Fibroblast of lung (primary cell): ENCODE measurements at regions not wholly inside any gene's neighbourhood (a gene's known extent, or its start where the extent isn't known, plus 50 kb on each side); places are given as distances from the start of the nearest gene placed in this dataset.

ENCODE experiments used
- EZH2 ChIP-seq: IDR thresholded peaks from 2 replicates; pipeline ENCODE4 v1.5.1; 2012; ENCODE audit warnings: low read length, control low read depth, mild to moderate bottlenecking; ENCODE audit errors: missing control alignments
- TF ChIP-seq, protein P1 (sequence below), 2 donors: IDR thresholded peaks in 1 of 2; conservative IDR thresholded peaks in 1 of 2; 1 replicate in 1 of 2; 2 replicates in 1 of 2; pipeline ENCODE4 v1.5.1; 2011 to 2012; ENCODE audit warnings: low read length in 2 of 2, control low read depth in 1 of 2, inconsistent platforms in 1 of 2, low read depth in 1 of 2, mild to moderate bottlenecking in 1 of 2

DNA sequence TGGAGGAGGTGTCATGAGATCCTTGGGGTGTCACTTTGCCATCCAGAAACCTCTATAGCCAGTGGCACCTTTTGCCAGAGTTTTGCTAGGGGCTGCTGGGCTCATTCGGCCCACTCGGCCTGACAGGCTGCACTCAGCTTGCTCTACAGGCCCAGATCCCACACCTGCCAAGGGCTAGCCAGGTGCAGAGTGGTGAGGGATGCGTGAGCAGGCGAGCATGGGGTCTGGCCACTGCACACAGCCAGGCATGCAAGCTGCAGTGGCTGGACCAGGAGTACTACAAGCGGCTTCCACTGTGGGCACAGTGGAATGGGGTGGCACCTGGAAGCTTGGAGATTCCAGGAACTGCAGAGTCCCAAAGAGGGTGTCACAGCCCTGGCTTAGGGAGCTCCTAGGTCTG, 372.7 kb downstream of the CHSY3 start:
- TF ChIP-seq, protein P1, sequence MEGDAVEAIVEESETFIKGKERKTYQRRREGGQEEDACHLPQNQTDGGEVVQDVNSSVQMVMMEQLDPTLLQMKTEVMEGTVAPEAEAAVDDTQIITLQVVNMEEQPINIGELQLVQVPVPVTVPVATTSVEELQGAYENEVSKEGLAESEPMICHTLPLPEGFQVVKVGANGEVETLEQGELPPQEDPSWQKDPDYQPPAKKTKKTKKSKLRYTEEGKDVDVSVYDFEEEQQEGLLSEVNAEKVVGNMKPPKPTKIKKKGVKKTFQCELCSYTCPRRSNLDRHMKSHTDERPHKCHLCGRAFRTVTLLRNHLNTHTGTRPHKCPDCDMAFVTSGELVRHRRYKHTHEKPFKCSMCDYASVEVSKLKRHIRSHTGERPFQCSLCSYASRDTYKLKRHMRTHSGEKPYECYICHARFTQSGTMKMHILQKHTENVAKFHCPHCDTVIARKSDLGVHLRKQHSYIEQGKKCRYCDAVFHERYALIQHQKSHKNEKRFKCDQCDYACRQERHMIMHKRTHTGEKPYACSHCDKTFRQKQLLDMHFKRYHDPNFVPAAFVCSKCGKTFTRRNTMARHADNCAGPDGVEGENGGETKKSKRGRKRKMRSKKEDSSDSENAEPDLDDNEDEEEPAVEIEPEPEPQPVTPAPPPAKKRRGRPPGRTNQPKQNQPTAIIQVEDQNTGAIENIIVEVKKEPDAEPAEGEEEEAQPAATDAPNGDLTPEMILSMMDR (conservative IDR thresholded peaks at IDR 0.05 in 1 of 2, IDR thresholded peaks at IDR 0.05 in 1 of 2; ENCODE audit: low read depth in 1 of 2, low read length in 2 of 2), result no peak
- TF ChIP-seq EZH2, result no peak
